GM18907 (cell line): ENCODE measurements at regions not wholly inside any gene's neighbourhood (a gene's known extent, or its start where the extent isn't known, plus 50 kb on each side); places are given as distances from the start of the nearest gene placed in this dataset.

Experiments used
- ATAC-seq: cut with Tn5 transposase; IDR thresholded peaks from one replicate; pipeline ENCODE4 v1.9.1; 2021; ENCODE audit warnings: mild to moderate bottlenecking, moderate library complexity; ENCODE audit not compliant: unreplicated experiment

DNA sequence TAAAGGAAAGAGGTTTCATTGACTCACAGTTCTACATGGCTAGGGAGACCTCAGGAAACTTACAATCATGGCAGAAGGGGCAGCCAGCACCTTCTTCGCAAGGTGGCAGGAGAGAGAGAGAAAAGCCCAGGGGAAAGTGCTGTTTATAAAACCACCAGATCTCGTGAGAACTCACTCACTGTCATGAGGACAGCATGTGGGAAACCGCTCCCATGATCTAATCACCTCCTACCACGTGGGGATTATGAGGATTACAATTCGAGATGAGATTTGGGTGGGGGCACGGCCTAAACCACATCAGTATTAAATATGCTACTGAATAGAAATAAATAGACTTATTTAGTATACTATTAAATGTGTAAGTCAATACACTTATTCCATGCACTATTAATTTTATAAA is 70.6 kb upstream of the TCF21 start:
- no peak for ATAC-seq

DNA sequence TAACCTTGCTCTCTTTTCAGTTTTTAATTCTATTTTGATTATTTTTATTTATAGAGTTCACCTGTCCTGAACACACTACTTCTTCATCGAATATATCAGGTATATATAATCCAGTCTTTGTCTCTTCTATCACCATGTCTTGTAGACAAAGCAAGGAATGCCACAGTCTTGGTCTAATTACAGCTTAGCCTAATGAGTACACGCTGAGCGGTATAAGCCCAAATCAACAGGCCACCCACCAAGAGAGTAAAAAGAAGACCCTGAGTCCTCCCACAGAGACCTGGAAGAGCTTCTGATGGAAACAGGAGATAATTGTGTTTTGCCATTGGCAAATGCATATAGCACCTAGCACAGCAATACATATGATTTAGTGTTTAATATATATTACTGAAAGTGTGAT is 68.7 kb upstream of the TCF21 start:
- ATAC-seq = no peak

DNA sequence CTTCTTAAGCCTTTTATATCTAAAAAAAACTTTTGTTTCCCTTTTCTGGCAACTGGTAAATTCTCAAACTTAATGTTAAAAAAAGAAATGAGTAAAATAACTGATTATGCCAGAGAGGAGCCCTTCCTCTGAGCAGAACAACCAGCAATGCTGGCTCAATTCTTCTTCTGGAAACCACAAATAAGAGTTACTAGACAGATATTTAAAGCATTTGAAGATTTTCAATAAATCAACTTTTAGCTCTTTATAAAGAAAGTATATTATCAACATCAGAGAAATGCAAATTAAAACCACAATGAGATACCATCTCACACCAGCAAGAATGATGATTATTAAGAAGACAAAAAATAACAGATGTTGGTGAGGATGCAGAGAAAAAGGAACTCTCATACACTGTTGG is 61.1 kb upstream of the TCF21 start:
- ATAC-seq = no peak

DNA sequence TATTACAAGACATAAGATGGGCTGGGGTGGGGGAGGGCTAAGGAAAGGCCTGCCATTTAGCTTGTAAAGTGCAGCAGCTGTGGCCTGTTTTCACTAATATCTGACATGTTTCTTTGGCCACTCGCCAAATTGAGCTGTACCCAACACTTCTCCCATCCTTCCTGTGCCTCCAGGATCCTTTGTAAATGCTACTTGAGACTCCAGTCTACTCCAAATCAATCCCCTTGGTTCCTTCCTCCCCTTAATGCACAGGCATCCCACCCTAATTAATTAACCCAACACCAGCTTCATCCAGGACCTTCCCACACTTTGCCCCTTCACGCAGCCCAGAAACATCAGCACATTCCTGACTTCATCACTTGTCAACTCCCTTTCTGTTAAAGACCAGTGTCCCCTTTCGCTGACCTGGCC is 55.0 kb upstream of the TCF21 start:
- ATAC-seq = no peak

DNA sequence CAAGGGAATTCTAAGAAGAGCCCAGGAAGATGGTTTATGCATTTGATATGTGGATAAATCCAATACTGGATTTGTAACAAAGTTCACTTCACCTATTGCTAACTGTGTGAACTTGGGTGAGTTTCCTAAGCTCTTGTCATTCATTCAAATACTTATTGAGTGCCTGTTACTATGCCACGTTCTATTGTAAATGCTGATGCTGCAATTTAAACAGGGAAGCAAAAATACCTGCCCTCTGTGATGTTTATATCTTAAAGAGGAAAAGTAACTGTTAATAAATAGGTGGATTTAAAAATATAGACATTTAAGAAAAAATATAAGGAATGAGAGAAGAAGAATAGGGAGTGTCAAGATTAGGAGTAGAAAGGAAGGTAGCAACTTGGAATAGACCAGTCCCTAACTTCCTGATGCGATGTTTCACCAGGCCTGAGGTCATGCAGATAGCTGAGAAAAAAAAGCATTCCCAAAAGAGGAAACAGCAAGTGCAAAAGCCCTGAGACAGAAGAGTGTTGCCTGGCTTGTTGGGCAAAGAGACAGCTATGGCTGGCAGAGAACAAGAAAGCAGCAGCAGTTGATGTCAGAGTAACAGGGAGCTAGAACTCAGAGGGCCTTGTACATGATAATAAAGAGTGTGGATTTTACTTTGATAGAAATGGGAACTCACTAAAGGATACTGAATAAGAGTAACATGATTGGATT is 54.3 kb upstream of the TCF21 start:
- ATAC-seq = no peak

DNA sequence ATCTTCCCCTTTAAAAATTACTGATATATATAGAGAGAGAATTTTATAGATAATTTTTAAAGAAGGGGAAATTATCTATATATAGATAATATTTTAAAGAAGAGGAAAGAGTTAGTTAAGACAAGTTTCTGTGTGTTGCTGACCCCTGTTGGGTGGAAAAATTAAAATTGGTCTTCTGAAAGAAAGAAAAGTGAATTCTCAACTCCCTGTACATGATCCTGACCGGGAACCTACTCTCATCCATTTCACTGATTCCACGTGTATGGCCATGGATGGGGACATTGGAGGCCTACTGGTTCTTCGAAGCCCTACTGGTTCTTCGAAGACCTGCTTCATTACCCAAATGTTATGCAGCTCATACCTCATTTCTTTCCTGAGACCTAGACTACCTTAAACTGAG is 53.0 kb upstream of the TCF21 start:
- ATAC-seq = no peak

DNA sequence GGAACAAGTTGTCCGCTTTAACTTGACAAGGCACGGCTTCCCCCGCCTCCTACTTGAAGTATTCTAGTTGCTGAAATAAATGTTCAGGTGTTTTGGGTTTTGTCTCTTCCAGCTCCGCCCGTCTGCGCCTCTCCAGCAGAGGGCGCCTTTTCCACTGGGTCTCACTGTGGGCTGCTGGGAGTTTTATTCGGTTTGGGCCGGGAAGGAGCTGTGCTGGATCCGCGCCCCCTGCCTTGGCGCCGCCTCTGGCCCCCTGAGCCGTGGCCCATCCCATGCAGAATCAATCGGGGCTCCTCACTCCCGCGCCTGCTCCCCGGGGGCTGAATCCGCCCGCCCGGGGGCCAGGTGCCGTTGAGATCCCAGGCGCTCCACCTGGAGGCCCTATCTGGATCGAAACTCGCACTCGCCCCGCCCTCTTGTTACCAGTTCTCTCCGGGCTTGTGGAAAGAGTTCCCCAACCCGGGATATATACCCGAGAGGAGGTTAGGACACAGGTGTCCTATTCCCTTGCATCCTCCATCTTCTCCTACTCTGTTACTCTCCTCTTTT is 51.0 kb upstream of the TCF21 start:
- ATAC-seq = peak; percentile 70
